ENCODE measurements at regions not wholly inside any gene's neighbourhood (a gene's known extent, or its start where the extent isn't known, plus 50 kb on each side); places are given as distances from the start of the nearest gene placed in this dataset.

GRCh38 chr11:82105331-82105998 lies 628.2 kb downstream of the FAM181B start:
- no peak overlapping the region for H4K91ac ChIP-seq (ENCODE audit: insufficient read length, low read depth, low read length)
- no peak overlapping the region for H2BK5ac ChIP-seq (ENCODE audit: insufficient read length, low read length)
- no peak overlapping the region for H3K14ac ChIP-seq (ENCODE audit: insufficient read depth, low read length)
- H3K4me2 ChIP-seq (ENCODE audit: insufficient read depth, insufficient read length, low read length) = no peak overlapping the region
- no peak overlapping the region for H3K9ac ChIP-seq (ENCODE audit: extremely low read depth, insufficient read length, low read length)
- no peak overlapping the region for H3K4ac ChIP-seq (ENCODE audit: low read depth, low read length)
- no peak overlapping the region for H2BK15ac ChIP-seq (ENCODE audit: low read depth, low read length)
- H2BK20ac ChIP-seq (ENCODE audit: low read depth, low read length, poor library complexity, severe bottlenecking) = no peak overlapping the region
- no peaks in the 10 kb centered on the region for H3K9me3 Mint-ChIP-seq
- no peaks in the 10 kb centered on the region for H3K23me2 ChIP-seq (ENCODE audit: insufficient read length, low read depth, low read length, poor library complexity, severe bottlenecking)
- no peaks in the 10 kb centered on the region for H3K36me3 Mint-ChIP-seq (ENCODE audit: insufficient read depth in 1 of 3, low read depth in 3 of 3)
- no CpG with 5 or more reads among the region's 6 CpGs for WGBS (ENCODE audit: extremely low coverage, insufficient read length, low lambda C conversion rate)
- H2BK120ac ChIP-seq (ENCODE audit: low read depth, low read length, poor library complexity, severe bottlenecking) = no peak overlapping the region
- H3K27me3 Mint-ChIP-seq (ENCODE audit: low read depth) = no peaks in the 10 kb centered on the region
- H3K4me1 Mint-ChIP-seq = no peaks in the 10 kb centered on the region
- no peak overlapping the region for H4K8ac ChIP-seq (replicated peaks; ENCODE audit: insufficient read length, low read depth, low read length)
- H3K23ac ChIP-seq (ENCODE audit: insufficient read length, low read depth, low read length) = no peak overlapping the region
- no peak overlapping the region for H4K5ac ChIP-seq (ENCODE audit: insufficient read length, low read depth, low read length)
- no peak overlapping the region for H2AK5ac ChIP-seq (ENCODE audit: insufficient read length, low read length)
- H3K79me1 ChIP-seq (ENCODE audit: insufficient read depth, low read depth, low read length, poor library complexity, severe bottlenecking) = no peaks in the 10 kb centered on the region
- no peak overlapping the region for H3K56ac ChIP-seq (ENCODE audit: insufficient read length, low read depth, low read length)
- no peaks in the 10 kb centered on the region for H3K9me3 ChIP-seq (ENCODE audit: control insufficient read depth, low read depth, low read length)
- DNase-seq = no peak
- no peak overlapping the region for H2AFZ ChIP-seq (ENCODE audit: low read length)
- no peak overlapping the region for H2BK12ac ChIP-seq (ENCODE audit: insufficient read length, low read depth, low read length)
- no peak overlapping the region for H3K4me3 Mint-ChIP-seq
- no peak overlapping the region for H3T11ph ChIP-seq (ENCODE audit: low read length)
- H3K79me2 ChIP-seq (ENCODE audit: insufficient read depth, low read length) = no peaks in the 10 kb centered on the region
- H4K20me1 ChIP-seq (ENCODE audit: control insufficient read depth, insufficient read depth, insufficient read length) = no peaks in the 10 kb centered on the region
- H3K27me3 ChIP-seq (ENCODE audit: insufficient read depth, low read length) = no peaks in the 10 kb centered on the region
- H3K18ac ChIP-seq (ENCODE audit: insufficient read length, low read depth, low read length) = no peak overlapping the region
- no peak overlapping the region for H3K27ac Mint-ChIP-seq
- H3K4me1 ChIP-seq (ENCODE audit: insufficient read depth, low read length) = no peaks in the 10 kb centered on the region
- H3K27ac ChIP-seq (ENCODE audit: insufficient read length, low read depth, low read length) = no peak overlapping the region
- TF ChIP-seq, protein P1, sequence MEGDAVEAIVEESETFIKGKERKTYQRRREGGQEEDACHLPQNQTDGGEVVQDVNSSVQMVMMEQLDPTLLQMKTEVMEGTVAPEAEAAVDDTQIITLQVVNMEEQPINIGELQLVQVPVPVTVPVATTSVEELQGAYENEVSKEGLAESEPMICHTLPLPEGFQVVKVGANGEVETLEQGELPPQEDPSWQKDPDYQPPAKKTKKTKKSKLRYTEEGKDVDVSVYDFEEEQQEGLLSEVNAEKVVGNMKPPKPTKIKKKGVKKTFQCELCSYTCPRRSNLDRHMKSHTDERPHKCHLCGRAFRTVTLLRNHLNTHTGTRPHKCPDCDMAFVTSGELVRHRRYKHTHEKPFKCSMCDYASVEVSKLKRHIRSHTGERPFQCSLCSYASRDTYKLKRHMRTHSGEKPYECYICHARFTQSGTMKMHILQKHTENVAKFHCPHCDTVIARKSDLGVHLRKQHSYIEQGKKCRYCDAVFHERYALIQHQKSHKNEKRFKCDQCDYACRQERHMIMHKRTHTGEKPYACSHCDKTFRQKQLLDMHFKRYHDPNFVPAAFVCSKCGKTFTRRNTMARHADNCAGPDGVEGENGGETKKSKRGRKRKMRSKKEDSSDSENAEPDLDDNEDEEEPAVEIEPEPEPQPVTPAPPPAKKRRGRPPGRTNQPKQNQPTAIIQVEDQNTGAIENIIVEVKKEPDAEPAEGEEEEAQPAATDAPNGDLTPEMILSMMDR (conservative IDR thresholded peaks at IDR 0.05) = no peak

Data from H9 (cell line).